ENCODE measurements at regions not wholly inside any gene's neighbourhood (a gene's known extent, or its start where the extent isn't known, plus 50 kb on each side); places are given as distances from the start of the nearest gene placed in this dataset.

DNA sequence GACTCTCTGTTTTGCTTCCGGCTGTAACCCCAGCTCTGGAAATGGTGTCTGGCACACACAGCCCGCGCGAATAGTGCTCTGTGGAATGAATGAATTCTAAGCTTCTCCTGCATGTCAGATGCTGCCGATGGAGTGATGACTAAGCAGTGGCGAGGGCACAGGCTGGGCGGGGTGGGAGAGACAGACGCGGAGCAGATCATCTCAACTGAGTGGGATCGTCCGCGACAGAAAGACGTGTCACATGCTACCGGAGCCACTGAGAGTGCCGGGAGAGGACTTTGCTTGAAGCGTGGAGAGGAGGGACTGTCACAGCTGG, 334.5 kb downstream of the CTTN start:
- Histone ChIP-seq H2BK15ac (ENCODE audit: low read length) (no peak overlapping the region), H2BK5ac (ENCODE audit: low read length) (no peak overlapping the region), H2AK5ac (ENCODE audit: low read depth, low read length) (no peak overlapping the region), H3K4ac (ENCODE audit: low read length) (no peak overlapping the region), H2BK120ac (ENCODE audit: low read depth, low read length) (peak overlapping the region; percentile 56), H3K4me2 (ENCODE audit: insufficient read depth, low read length, poor library complexity, severe bottlenecking) (no peak overlapping the region), H3K18ac (ENCODE audit: low read length) (no peak overlapping the region), H3K4me1 (ENCODE audit: control insufficient read depth in 2 of 2, insufficient read depth in 1 of 2, low read depth in 1 of 2, low read length in 2 of 2) (peaks cover 5 to 10% of the 10 kb centered on the region in 2 donors), H2AFZ (ENCODE audit: low read length) (peak overlapping the region; percentile 81), H4K8ac (ENCODE audit: low read depth, low read length) (no peak overlapping the region), H2BK12ac (ENCODE audit: low read length) (no peak overlapping the region), H3K9me3 (replicated peaks in 1 of 2; ENCODE audit: control insufficient read depth in 2 of 2, insufficient read depth in 1 of 2, low read depth in 1 of 2, low read length in 2 of 2) (no peaks in the 10 kb centered on the region), H3K4me3 (ENCODE audit: low read length in 2 of 2) (no peak overlapping the region), H3K23ac (ENCODE audit: low read depth, low read length, poor library complexity) (no peak overlapping the region), H3K79me1 (ENCODE audit: low read depth, low read length) (no peaks in the 10 kb centered on the region), H3K27ac (replicated peaks; ENCODE audit: low read length) (no peak overlapping the region), H4K91ac (ENCODE audit: low read depth, low read length, poor library complexity) (no peak overlapping the region), H3K14ac (ENCODE audit: low read length) (no peak overlapping the region), H3K27me3 (ENCODE audit: control insufficient read depth in 3 of 3, insufficient read depth in 3 of 3, low read depth in 1 of 3, low read length in 3 of 3) (no peaks in the 10 kb centered on the region), H3K36me3 (replicated peaks in 1 of 2; ENCODE audit: control insufficient read depth in 2 of 2, insufficient read depth in 2 of 2, low read length in 2 of 2) (no peaks in the 10 kb centered on the region), H3K9ac (ENCODE audit: low read depth, low read length, poor library complexity) (no peak overlapping the region)
- DNase-seq (ENCODE audit: low spot score) = no peak
- no CpG with 5 or more reads among the region's 16 CpGs for WGBS, 2 donors (ENCODE audit: extremely low coverage in 2 of 2, insufficient read length in 2 of 2, insufficient replicate concordance in 1 of 2)

DNA sequence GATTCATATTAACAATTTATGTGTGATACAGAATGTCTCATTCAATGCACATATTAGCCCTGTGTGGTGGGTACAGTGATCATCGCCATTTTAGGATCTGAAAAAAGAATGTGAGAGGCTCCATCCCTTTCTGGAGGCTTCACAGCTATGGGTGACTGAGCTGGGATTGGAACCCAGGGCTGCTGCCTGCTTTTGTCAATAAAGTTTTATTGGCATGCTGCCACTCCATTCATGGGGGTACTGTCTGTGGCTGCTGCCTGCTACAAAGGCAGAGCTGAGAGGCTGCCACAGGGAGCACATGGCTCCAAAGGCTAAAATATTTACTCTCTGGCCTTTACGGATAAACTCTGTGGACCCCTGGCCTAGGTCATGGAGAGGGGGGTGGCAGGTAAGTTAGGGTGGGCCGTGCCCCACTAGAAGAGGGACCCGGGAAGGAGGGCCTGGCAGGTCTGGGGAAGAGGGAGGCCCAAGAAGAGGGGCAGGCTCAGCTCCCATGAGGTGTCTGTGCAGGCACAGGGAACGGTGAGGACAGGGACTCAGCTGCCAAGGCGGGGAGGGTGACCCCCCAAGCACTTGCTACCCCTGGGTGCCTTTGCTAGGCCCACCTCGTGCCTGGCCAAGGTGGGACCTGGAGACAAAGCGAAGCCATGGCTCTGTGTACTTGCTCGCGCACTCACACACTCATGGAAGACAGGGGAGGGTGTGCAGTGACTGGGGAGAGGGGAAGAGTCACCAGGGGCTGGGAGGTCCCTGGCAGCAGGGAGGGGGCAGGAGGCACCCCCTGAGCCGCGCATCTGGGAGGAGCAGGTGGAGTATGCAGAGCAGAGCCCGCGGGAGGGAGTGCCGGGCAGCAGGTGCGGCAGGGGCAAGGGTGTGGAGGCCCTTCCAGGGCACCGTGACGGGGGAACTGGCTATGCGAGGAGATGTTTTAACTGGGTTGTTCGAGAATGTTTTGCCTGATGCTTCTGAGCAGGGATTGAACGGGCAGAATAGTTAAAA, 335.3 kb downstream of the CTTN start:
- Histone ChIP-seq H2BK15ac (ENCODE audit: low read length) (no peak overlapping the region), H2AK5ac (ENCODE audit: low read depth, low read length) (peak overlapping the region; percentile 6), H3K4ac (ENCODE audit: low read length) (no peak overlapping the region), H3K27ac (replicated peaks; ENCODE audit: low read length) (no peak overlapping the region), H3K4me2 (ENCODE audit: insufficient read depth, low read length, poor library complexity, severe bottlenecking) (no peak overlapping the region), H3K23ac (ENCODE audit: low read depth, low read length, poor library complexity) (peak overlapping the region; percentile 46), H3K18ac (ENCODE audit: low read length) (peak overlapping the region; percentile 4), H4K8ac (ENCODE audit: low read depth, low read length) (no peak overlapping the region), H2BK12ac (ENCODE audit: low read length) (peak overlapping the region; percentile 24), H3K4me1 (ENCODE audit: control insufficient read depth in 2 of 2, insufficient read depth in 1 of 2, low read depth in 1 of 2, low read length in 2 of 2) (peaks cover 0 to 8% of the 10 kb centered on the region in 2 donors), H2BK120ac (ENCODE audit: low read depth, low read length) (no peak overlapping the region), H3K27me3 (ENCODE audit: control insufficient read depth in 3 of 3, insufficient read depth in 3 of 3, low read depth in 1 of 3, low read length in 3 of 3) (no peaks in the 10 kb centered on the region), H3K4me3 (ENCODE audit: low read length in 2 of 2) (no peak overlapping the region), H2AFZ (ENCODE audit: low read length) (no peak overlapping the region), H2BK5ac (ENCODE audit: low read length) (no peak overlapping the region), H3K79me1 (ENCODE audit: low read depth, low read length) (no peaks in the 10 kb centered on the region), H3K36me3 (replicated peaks in 1 of 2; ENCODE audit: control insufficient read depth in 2 of 2, insufficient read depth in 2 of 2, low read length in 2 of 2) (no peaks in the 10 kb centered on the region), H3K9ac (ENCODE audit: low read depth, low read length, poor library complexity) (peak overlapping the region; percentile 22), H3K9me3 (replicated peaks in 1 of 2; ENCODE audit: control insufficient read depth in 2 of 2, insufficient read depth in 1 of 2, low read depth in 1 of 2, low read length in 2 of 2) (no peaks in the 10 kb centered on the region), H3K14ac (ENCODE audit: low read length) (no peak overlapping the region), H4K91ac (ENCODE audit: low read depth, low read length, poor library complexity) (no peak overlapping the region)
- whole genome bisulfite sequencing, 2 donors (ENCODE audit: extremely low coverage in 2 of 2, insufficient read length in 2 of 2, insufficient replicate concordance in 1 of 2) = no CpG with 5 or more reads among the region's 21 CpGs
- DNase-seq (ENCODE audit: low spot score) = no peak

DNA sequence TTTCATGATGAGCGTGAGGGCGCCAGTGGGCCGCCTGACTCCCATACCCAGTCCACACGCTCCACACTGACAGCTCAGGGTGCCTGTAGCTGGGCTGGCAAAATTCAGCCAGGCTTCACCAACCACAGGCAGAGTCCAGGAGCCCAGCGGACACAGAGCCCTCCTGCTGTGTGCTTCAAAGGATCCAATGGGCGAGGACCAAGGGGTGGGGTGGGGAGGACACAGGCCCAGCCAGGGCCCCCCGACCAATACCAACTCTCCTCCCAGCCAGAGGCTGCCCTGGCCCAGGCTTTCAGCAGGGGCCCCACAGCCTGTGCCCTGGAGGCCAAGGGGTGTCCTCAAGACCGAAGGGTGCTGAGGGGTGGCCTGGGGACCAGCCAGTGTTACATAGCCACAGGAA, 336.1 kb downstream of the CTTN start:
- H3K18ac ChIP-seq (ENCODE audit: low read length) = peak overlapping the region; percentile 33
- no peaks in the 10 kb centered on the region for H3K27me3 ChIP-seq (ENCODE audit: control insufficient read depth in 3 of 3, insufficient read depth in 3 of 3, low read depth in 1 of 3, low read length in 3 of 3)
- no peak overlapping the region for H2BK5ac ChIP-seq (ENCODE audit: low read length)
- no peak overlapping the region for H2AFZ ChIP-seq (ENCODE audit: low read length)
- WGBS, 2 donors (ENCODE audit: extremely low coverage in 2 of 2, insufficient read length in 2 of 2, insufficient replicate concordance in 1 of 2) = no CpG with 5 or more reads among the region's 8 CpGs
- no peak overlapping the region for H3K4me3 ChIP-seq (ENCODE audit: low read length in 2 of 2)
- no peak overlapping the region for H3K27ac ChIP-seq (replicated peaks; ENCODE audit: low read length)
- H3K23ac ChIP-seq (ENCODE audit: low read depth, low read length, poor library complexity) = no peak overlapping the region
- no peak overlapping the region for H4K91ac ChIP-seq (ENCODE audit: low read depth, low read length, poor library complexity)
- no peak overlapping the region for H2BK15ac ChIP-seq (ENCODE audit: low read length)
- H3K36me3 ChIP-seq (replicated peaks in 1 of 2; ENCODE audit: control insufficient read depth in 2 of 2, insufficient read depth in 2 of 2, low read length in 2 of 2) = no peaks in the 10 kb centered on the region
- H3K14ac ChIP-seq (ENCODE audit: low read length) = no peak overlapping the region
- H3K79me1 ChIP-seq (ENCODE audit: low read depth, low read length) = no peaks in the 10 kb centered on the region
- H2AK5ac ChIP-seq (ENCODE audit: low read depth, low read length) = no peak overlapping the region
- no peak overlapping the region for H3K4ac ChIP-seq (ENCODE audit: low read length)
- H3K9me3 ChIP-seq (replicated peaks in 1 of 2; ENCODE audit: control insufficient read depth in 2 of 2, insufficient read depth in 1 of 2, low read depth in 1 of 2, low read length in 2 of 2) = no peaks in the 10 kb centered on the region
- no peak overlapping the region for H4K8ac ChIP-seq (ENCODE audit: low read depth, low read length)
- H2BK12ac ChIP-seq (ENCODE audit: low read length) = no peak overlapping the region
- H3K4me2 ChIP-seq (ENCODE audit: insufficient read depth, low read length, poor library complexity, severe bottlenecking) = no peak overlapping the region
- H2BK120ac ChIP-seq (ENCODE audit: low read depth, low read length) = no peak overlapping the region
- peak overlapping the region; percentile 22 for H3K9ac ChIP-seq (ENCODE audit: low read depth, low read length, poor library complexity)
- H3K4me1 ChIP-seq (ENCODE audit: control insufficient read depth in 2 of 2, insufficient read depth in 1 of 2, low read depth in 1 of 2, low read length in 2 of 2) = peaks cover 0 to 8% of the 10 kb centered on the region in 2 donors
- DNase-seq (ENCODE audit: low spot score) = no peak

DNA sequence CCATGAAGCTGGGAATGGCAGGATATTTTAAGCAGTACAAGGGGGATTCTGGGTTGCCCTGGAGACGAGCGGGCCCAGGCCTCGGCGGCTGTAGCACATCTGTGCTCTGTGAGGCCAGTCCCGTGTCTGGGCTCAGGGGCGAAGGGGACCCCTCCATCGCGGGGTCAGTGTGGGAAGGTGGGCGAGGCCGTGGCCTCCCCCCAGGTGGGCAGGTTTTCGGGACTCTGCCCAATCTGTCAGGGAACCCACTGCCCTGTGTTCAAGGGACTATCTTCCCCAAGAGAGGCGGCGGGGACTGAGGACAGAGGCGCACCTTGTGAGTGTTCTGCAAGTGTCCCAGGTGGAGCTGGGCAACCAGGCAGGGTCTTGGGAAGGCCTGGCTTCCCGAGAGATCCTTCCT, 336.6 kb downstream of the CTTN start:
- no CpG with 5 or more reads among the region's 15 CpGs for WGBS, 2 donors (ENCODE audit: extremely low coverage in 2 of 2, insufficient read length in 2 of 2, insufficient replicate concordance in 1 of 2)
- no peak overlapping the region for H2BK15ac ChIP-seq (ENCODE audit: low read length)
- no peak overlapping the region for H2AFZ ChIP-seq (ENCODE audit: low read length)

More for the DNA sequence above, 336.6 kb downstream of the CTTN start:
- Histone ChIP-seq H2AK5ac (ENCODE audit: low read depth, low read length) (peak overlapping the region; percentile 7), H2BK5ac (ENCODE audit: low read length) (no peak overlapping the region), H3K4me3 (ENCODE audit: low read length in 2 of 2) (no peak overlapping the region), H3K18ac (ENCODE audit: low read length) (peak overlapping the region; percentile 33), H3K4me2 (ENCODE audit: insufficient read depth, low read length, poor library complexity, severe bottlenecking) (no peak overlapping the region), H3K23ac (ENCODE audit: low read depth, low read length, poor library complexity) (no peak overlapping the region), H3K9ac (ENCODE audit: low read depth, low read length, poor library complexity) (no peak overlapping the region), H3K79me1 (ENCODE audit: low read depth, low read length) (no peaks in the 10 kb centered on the region), H3K4ac (ENCODE audit: low read length) (no peak overlapping the region), H3K14ac (ENCODE audit: low read length) (no peak overlapping the region), H3K4me1 (ENCODE audit: control insufficient read depth in 2 of 2, insufficient read depth in 1 of 2, low read depth in 1 of 2, low read length in 2 of 2) (peaks cover 0 to 8% of the 10 kb centered on the region in 2 donors), H3K27ac (replicated peaks; ENCODE audit: low read length) (no peak overlapping the region), H2BK12ac (ENCODE audit: low read length) (no peak overlapping the region), H4K91ac (ENCODE audit: low read depth, low read length, poor library complexity) (no peak overlapping the region), H3K27me3 (ENCODE audit: control insufficient read depth in 3 of 3, insufficient read depth in 3 of 3, low read depth in 1 of 3, low read length in 3 of 3) (no peaks in the 10 kb centered on the region), H3K36me3 (replicated peaks in 1 of 2; ENCODE audit: control insufficient read depth in 2 of 2, insufficient read depth in 2 of 2, low read length in 2 of 2) (no peaks in the 10 kb centered on the region), H4K8ac (ENCODE audit: low read depth, low read length) (no peak overlapping the region), H2BK120ac (ENCODE audit: low read depth, low read length) (no peak overlapping the region), H3K9me3 (replicated peaks in 1 of 2; ENCODE audit: control insufficient read depth in 2 of 2, insufficient read depth in 1 of 2, low read depth in 1 of 2, low read length in 2 of 2) (no peaks in the 10 kb centered on the region)
- no peak for DNase-seq (ENCODE audit: low spot score)
